ENCODE measurements at regions not wholly inside any gene's neighbourhood (a gene's known extent, or its start where the extent isn't known, plus 50 kb on each side); places are given as distances from the start of the nearest gene placed in this dataset.

DNA sequence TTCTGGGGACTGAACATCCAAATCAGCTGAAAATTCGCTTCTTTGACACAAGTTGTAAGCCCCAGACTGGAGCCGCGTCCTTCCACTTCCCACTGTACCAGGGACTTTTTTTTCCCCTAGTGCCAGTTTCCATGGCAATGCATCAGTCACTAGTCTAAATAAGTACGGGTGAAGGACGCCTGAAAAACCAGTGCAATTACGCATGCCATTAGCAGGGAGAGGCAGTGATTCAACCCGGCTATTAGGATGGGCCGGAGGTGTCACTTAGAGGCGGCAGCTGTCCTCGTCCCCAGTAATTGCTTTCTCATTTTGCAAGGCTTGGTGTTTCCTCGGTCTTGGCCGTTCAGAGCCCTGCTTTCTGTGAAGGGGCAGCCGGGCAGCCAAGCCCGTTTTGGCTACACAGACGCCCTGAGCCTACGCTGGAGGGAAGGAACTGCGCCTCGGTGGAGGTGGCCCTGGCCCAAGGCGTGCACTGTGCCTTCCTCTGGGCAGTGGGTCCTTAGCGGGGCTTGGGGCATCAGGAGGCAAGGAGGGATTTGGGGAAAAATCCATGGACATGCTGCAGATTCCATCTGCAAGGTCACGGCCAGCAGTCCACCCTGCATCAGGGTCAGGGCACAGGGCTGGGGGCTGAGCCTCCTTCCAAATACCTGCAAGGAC, 319.7 kb downstream of the CTTN start:
- Histone ChIP-seq H3K4me3 (no peak overlapping the region), H3K36me3 (no peaks in the 10 kb centered on the region), H3K27ac (no peak overlapping the region), H3K27me3 (peaks cover 0 to 53% of the 10 kb centered on the region in 2 donors), H3K4me1 (no peaks in the 10 kb centered on the region), H3K9me3 (no peaks in the 10 kb centered on the region)
- no peak for DNase-seq
- intact Hi-C loops (cut with DNase I; ENCODE audit: low total_unique reads): no loop called here
- TF ChIP-seq, protein P1, sequence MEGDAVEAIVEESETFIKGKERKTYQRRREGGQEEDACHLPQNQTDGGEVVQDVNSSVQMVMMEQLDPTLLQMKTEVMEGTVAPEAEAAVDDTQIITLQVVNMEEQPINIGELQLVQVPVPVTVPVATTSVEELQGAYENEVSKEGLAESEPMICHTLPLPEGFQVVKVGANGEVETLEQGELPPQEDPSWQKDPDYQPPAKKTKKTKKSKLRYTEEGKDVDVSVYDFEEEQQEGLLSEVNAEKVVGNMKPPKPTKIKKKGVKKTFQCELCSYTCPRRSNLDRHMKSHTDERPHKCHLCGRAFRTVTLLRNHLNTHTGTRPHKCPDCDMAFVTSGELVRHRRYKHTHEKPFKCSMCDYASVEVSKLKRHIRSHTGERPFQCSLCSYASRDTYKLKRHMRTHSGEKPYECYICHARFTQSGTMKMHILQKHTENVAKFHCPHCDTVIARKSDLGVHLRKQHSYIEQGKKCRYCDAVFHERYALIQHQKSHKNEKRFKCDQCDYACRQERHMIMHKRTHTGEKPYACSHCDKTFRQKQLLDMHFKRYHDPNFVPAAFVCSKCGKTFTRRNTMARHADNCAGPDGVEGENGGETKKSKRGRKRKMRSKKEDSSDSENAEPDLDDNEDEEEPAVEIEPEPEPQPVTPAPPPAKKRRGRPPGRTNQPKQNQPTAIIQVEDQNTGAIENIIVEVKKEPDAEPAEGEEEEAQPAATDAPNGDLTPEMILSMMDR (IDR thresholded peaks at IDR 0.05): no peak

DNA sequence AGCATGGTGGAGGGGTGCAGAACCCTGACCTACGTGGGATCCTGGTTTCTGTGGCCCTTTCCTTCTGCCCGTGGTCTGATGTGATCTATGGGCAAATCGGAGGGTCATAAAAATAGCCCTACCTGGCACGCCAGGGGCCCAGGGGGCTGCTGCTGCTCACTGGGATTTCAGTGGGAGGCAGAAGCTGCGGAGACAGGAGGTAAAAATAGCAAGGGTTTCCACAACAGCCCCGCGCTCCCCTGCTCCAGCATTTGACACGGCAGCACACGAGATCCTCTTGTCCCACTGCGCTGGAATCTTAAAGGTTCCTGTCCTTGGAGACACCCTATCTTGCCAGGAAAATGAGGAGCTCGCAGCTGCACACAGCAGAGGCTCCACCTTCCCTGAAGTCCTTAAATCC, 321.2 kb downstream of the CTTN start:
- Histone ChIP-seq H3K27ac (no peak overlapping the region), H3K4me1 (no peaks in the 10 kb centered on the region), H3K4me3 (no peak overlapping the region), H3K36me3 (no peaks in the 10 kb centered on the region), H3K9me3 (no peaks in the 10 kb centered on the region), H3K27me3 (peaks cover 0 to 51% of the 10 kb centered on the region in 2 donors)
- intact Hi-C loops (cut with DNase I; ENCODE audit: low total_unique reads): no loop called here
- TF ChIP-seq, protein P1 (IDR thresholded peaks at IDR 0.05): no peak
- no peak for DNase-seq

DNA sequence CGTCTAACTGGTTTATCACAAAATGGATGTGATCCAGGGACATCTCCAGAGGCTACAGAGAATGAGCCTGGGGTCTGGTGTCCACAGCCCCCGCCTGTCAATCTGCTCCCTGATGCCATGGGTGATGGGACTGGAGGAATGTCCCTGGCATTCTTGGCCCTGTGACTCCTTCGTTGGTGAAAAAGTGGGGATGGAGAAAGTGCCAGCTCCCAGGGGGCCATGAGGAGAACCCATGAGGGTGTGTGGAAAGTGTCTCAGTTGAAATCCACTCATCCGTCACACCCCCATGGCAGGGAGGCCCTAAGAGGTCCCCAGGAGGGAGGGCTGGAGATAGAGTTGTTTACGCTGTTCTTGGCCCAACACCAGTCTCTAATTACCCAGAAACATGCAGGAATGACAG, 322.0 kb downstream of the CTTN start:
- DNase-seq: no peak
- intact Hi-C loops (cut with DNase I; ENCODE audit: low total_unique reads): no loop called here
- Histone ChIP-seq H3K9me3 (no peaks in the 10 kb centered on the region), H3K27me3 (peaks cover 0 to 47% of the 10 kb centered on the region in 2 donors), H3K36me3 (no peaks in the 10 kb centered on the region), H3K4me3 (no peak overlapping the region), H3K27ac (no peak overlapping the region), H3K4me1 (no peaks in the 10 kb centered on the region)
- TF ChIP-seq, protein P1 (IDR thresholded peaks at IDR 0.05): no peak

DNA sequence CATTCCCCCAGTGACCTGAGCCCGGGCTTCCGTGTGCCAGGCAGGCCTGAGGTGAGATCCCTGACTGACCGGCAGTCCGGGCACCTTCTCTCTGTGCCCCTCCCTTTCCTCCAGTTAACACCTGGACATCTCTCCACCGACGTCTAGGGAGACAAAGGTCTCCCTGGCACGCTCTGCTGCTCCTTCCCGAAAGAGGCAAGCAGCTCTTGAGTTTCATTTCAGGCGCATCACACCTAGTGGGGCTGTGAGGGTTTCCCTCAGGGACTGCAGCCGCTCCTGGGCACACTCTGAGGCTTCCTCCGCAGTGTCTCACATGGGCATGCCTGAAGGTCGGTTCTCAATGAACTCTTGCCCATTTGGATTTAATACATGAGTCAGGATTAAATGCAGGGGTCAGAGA, 322.7 kb downstream of the CTTN start:
- Histone ChIP-seq H3K36me3 (no peaks in the 10 kb centered on the region), H3K4me3 (no peak overlapping the region), H3K27me3 (peaks cover 0 to 39% of the 10 kb centered on the region in 2 donors), H3K27ac (no peak overlapping the region), H3K9me3 (no peaks in the 10 kb centered on the region), H3K4me1 (no peaks in the 10 kb centered on the region)
- DNase-seq: no peak
- intact Hi-C loops (cut with DNase I; ENCODE audit: low total_unique reads): no loop called here
- TF ChIP-seq, protein P1 (IDR thresholded peaks at IDR 0.05): no peak

DNA sequence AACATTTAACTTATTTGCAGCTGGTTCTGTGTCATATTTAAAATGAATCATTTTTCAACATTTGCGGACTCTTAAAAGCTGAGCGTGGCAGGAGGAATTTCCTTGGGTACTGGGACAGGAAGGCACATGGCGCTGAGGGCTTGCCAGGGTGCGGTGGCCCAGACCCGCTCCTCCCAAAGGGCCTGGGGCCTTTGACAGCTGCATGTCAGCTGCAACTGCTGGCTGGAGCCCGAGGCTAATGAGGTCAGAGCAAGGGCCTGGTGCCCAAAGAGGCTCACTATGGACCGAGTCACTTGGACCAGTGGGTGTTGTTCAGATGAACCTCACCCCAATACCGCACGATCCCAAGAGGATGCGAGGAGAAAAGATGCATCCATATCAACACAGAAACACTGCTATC, 326.9 kb downstream of the CTTN start:
- intact Hi-C loops (cut with DNase I; ENCODE audit: low total_unique reads): no loop called here
- no peaks in the 10 kb centered on the region for H3K36me3 ChIP-seq
- no peak overlapping the region for H3K4me3 ChIP-seq
- H3K4me1 ChIP-seq: no peaks in the 10 kb centered on the region
- no peaks in the 10 kb centered on the region for H3K9me3 ChIP-seq
- no peak for DNase-seq
- TF ChIP-seq, protein P1 (IDR thresholded peaks at IDR 0.05): no peak
- no peak overlapping the region for H3K27ac ChIP-seq
- peaks cover 0 to 12% of the 10 kb centered on the region in 2 donors for H3K27me3 ChIP-seq

DNA sequence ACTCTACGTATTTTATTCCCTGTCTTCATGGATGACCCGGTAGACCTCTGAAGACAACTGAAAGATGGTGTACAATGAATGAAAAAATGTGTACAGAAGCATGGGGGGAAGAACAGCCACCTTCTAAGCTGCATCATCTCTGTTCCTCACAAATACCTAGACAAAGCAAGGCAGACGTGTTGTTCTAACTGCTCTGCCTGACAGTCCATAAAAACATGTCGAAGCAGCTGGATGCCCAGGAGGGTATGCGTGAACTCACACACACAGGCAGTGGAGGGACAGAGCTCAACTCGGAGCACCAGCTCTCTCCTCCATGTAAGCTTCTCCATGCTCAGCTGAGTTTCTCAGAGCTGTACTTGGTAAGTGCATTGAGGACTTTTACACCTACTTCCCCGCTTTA, 327.4 kb downstream of the CTTN start:
- TF ChIP-seq, protein P1 (IDR thresholded peaks at IDR 0.05): no peak
- H3K27ac ChIP-seq: no peak overlapping the region
- H3K36me3 ChIP-seq: no peaks in the 10 kb centered on the region
- no peak for DNase-seq
- intact Hi-C loops (cut with DNase I; ENCODE audit: low total_unique reads): no loop called here
- H3K9me3 ChIP-seq: no peaks in the 10 kb centered on the region
- no peaks in the 10 kb centered on the region for H3K4me1 ChIP-seq
- no peak overlapping the region for H3K4me3 ChIP-seq
- H3K27me3 ChIP-seq: peaks cover 0 to 12% of the 10 kb centered on the region in 2 donors
